Motor neuron (in vitro differentiated cells): ENCODE measurements at regions not wholly inside any gene's neighbourhood (a gene's known extent, or its start where the extent isn't known, plus 50 kb on each side); places are given as distances from the start of the nearest gene placed in this dataset.
"Not testable (repeated sequence)": the region's sequence is repeated elsewhere in the genome, so short reads cannot be mapped to it uniquely, and the experiment has no call there.

Source experiments
- ATAC-seq, 8 experiments: fragments of 200-7000 bp; cut with Tn5 transposase; replicated peaks in 6 of 8; 2 replicates each; pipeline ENCODE4 v1.8.0; 2021; ENCODE audit warnings: mild to moderate bottlenecking in 8 of 8, moderate library complexity in 8 of 8
- H3K27ac ChIP-seq, 2 donors: fragments of 250-450 bp; sonication (Bioruptor Pico); 2 replicates each; pipeline ENCODE4 v1.9.0; 2021; ENCODE audit warnings: antibody characterized with exemption in 2 of 2, mild to moderate bottlenecking in 2 of 2, moderate library complexity in 1 of 2
- H3K4me1 ChIP-seq, 2 donors: fragments of 250-450 bp; sonication (Bioruptor Pico); replicated peaks in 1 of 2; 2 replicates each; pipeline ENCODE4 v1.6.1; 2021; ENCODE audit warnings: antibody characterized with exemption in 2 of 2, mild to moderate bottlenecking in 2 of 2, moderate library complexity in 1 of 2
- H3K4me3 ChIP-seq, 5 donors: fragments of 250-450 bp; sonication (Bioruptor Pico); 2 replicates each; pipeline ENCODE4 v1.9.0; 2021; ENCODE audit warnings: antibody characterized with exemption in 5 of 5, mild to moderate bottlenecking in 5 of 5, moderate library complexity in 4 of 5
- WGBS, 10 experiments: fragments of 450-650 bp; shearing (Covaris generic); methylation state at CpG; one replicate each; pipeline ENCODE4 v1.0.0; 2022; 5-methylcytosine and 5-hydroxymethylcytosine counted together
- in situ Hi-C, 9 experiments: fragments of 400-800 bp; cut with MboI; loops; one replicate each; pipeline ENCODE4 v1.15.0; 2021; ENCODE audit warnings: low sequenced_read_pairs in 9 of 9, low pct_unique_long_range_greater_than_20kb in 2 of 9; ENCODE audit not compliant: unreplicated experiment in 9 of 9

DNA sequence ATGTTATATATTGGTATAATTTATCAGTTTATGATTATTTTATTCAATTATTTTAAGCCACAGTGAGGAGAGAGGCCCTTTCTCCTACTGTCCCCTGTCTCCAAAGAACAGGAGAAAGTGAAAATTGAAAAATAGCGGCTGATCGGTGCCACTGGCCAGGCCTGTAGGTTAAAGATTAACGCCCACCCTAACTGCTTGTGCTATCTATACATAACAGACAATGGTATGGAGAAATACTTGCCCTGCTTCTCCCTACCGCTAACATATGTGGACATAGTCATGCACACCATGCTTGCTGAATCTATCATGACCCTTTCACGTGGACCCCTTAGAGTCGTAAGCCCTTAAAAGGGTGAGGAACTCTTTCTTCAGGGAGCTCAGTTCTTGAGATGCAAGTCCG, 67.5 kb downstream of the EIF1AY start:
- no CpG with 5 or more reads among the region's 7 CpGs for WGBS, 10 experiments
- Histone ChIP-seq H3K4me1 (no peaks in the 10 kb centered on the region), H3K27ac (no peak overlapping the region), H3K4me3 (no peak overlapping the region)
- in situ Hi-C loops, result no loop called here
- no peak for ATAC-seq

DNA sequence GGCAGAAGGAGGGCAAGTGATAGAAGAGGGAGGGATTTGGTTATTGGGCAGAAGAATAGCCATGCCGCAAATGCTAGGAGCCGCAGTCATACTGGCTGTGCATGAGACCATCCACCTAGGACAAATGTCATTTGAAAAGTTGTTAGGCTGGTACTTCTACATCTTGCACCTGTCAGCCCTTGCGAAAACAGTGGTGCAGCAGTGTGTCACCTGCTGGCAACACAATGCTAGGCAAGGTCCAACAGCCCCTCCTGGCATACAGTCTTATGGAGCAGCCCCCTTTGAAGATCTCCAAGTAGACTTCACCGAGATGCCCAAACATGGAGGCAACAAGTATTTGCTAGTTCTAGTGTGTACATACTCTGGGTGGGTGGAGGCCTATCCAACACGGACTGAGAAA, 72.7 kb downstream of the EIF1AY start:
- in situ Hi-C loops, result no loop called here
- Histone ChIP-seq H3K4me1 (no peaks in the 10 kb centered on the region), H3K4me3 (no peak overlapping the region), H3K27ac (no peak overlapping the region)
- WGBS, 10 experiments, result 80% methylated on average over 1 of the region's 5 CpGs; no CpG with 5 or more reads in 9 of the 10 experiments
- ATAC-seq, result peak in 1 of 8 experiments; percentile 32

DNA sequence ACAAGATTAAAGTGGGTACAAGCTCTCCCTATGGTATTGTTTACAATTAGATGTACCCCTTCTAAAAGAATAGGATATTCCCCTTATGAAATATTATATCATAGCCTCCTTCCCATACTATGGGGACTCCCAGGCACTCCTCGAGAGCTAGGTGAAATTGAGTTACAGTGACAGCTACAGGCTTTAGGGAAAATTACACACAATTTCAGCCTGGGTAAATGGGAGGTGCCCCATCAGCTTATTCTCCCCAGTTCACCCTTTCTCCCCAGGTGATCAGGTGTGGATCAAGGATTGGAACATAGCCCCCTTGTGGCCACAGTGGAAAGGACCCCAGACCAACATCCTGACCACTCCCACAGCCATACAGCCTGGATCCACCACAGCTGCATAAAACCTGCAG, 73.3 kb downstream of the EIF1AY start:
- H3K4me1 ChIP-seq, ATAC-seq, H3K27ac ChIP-seq, H3K4me3 ChIP-seq, in situ Hi-C loops: not testable (repeated sequence)
- 13% methylated on average over 1 of the region's 1 CpG; no CpG with 5 or more reads in 9 of the 10 experiments for WGBS, 10 experiments

DNA sequence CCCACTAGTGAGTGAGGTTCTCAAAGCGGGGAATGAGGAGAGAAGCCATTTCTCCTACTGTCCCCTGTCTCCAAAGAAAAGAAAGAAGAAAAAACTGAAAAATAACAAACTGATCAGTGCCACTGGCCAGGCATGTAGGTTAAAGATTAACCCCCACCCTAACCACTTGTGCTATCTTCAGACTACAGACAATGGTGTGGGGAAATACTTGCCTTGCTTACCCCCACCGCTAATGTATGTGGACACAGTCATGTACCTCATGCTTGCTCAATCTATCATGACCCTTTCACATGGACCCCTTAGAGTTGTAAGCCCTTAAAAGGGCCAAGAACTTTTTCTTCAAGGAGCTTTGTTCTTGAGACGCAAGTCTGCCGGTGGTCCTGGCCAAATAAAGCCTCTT, 75.9 kb downstream of the EIF1AY start:
- no peak for ATAC-seq
- 68 to 83% methylated on average over 1 to 2 of the region's 4 CpGs; no CpG with 5 or more reads in 8 of the 10 experiments for WGBS, 10 experiments
- in situ Hi-C loops, result no loop called here
- H3K4me1 ChIP-seq, result no peaks in the 10 kb centered on the region
- H3K4me3 ChIP-seq, result no peak overlapping the region
- no peak overlapping the region for H3K27ac ChIP-seq

DNA sequence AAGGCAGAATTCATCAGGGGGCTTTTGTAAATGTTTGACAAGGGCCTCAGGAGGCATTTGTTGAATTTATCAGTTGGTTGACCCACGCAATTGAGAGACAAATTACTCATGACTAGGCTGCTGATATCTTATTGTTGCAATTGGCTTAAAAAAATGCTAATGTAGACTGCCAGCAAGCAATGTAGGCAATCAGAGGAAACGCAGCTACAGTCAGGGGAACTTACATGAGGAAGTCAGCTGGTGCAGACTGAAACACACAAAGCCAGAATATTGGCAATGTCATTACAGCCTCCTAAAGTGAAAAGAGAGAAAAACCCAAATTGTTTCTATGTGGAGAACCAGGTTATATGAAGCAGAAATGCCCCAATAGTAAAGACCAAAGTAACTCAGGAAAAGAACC, 83.9 kb downstream of the EIF1AY start:
- Histone ChIP-seq H3K4me1 (no peaks in the 10 kb centered on the region), H3K4me3 (no peak overlapping the region), H3K27ac (no peak overlapping the region)
- no CpG with 5 or more reads among the region's 2 CpGs for WGBS, 10 experiments
- peak in 1 of 8 experiments; percentile 37 for ATAC-seq
- in situ Hi-C loops, result no loop called here

DNA sequence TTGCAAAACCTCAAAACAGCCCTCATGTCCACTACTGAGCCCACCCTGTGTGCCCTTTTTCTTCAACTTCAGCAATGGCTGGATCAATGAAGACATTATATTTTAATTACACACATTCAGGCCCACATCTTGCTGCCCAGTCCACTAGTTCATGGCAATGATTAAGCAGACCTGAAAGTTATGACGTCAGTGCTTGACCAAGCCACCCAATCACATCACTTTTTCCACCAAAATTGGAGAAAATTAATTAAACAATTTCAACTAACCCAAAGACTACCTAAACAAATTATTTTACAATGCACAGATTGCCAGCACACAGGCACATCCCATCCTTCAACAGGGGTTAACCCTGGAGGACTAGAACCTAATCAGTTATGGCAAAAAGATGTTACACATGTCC, 86.6 kb downstream of the EIF1AY start:
- H3K4me1 ChIP-seq, result no peaks in the 10 kb centered on the region
- WGBS, 10 experiments, result no CpG with 5 or more reads among the region's 1 CpG
- ATAC-seq, result no peak
- no peak overlapping the region for H3K4me3 ChIP-seq
- H3K27ac ChIP-seq, result no peak overlapping the region
- in situ Hi-C loops, result no loop called here

DNA sequence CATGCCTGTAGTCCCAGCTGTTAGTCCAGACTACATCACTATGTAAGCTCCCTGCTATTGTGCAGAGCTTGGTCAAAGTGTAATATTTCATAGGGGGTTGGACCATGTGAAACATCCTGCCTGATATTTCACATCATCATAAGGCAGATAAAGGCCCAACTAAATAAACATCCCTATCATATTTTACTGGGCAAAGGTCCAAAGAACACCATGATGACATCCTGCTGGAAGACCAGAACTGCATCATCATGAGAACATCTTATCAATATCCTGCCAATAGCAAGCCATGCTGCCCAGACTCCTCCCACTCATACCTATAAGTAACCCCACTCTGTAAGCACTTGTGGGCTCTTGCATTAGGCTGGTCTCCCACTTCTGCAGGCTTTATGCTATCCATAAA, 88.6 kb downstream of the EIF1AY start:
- no peak for ATAC-seq
- H3K4me1 ChIP-seq, result no peaks in the 10 kb centered on the region
- H3K27ac ChIP-seq, result no peak overlapping the region
- no peak overlapping the region for H3K4me3 ChIP-seq
- in situ Hi-C loops, result no loop called here

DNA sequence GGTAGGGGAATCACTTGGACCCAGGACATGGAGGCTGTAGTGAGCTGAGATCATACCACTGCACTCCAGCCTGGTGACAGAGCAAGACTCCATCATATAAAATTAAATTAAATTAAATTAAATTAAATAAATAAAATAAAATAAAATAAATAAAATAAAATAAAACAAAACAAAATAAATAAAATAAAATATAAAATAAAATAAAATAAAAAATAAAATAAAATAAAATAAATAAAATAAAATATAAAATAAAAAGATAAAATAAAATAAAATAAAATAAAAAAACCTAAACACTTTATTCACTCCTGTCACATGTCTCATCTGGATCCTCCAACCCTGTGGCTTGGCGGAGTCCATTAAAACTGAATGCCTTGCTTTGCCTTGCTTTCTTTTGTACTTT, 89.8 kb downstream of the EIF1AY start:
- H3K4me1 ChIP-seq, ATAC-seq, H3K27ac ChIP-seq, H3K4me3 ChIP-seq, in situ Hi-C loops: not testable (repeated sequence)
- 67 to 100% (median 75%) methylated on average over 1 of the region's 1 CpG; no CpG with 5 or more reads in 7 of the 10 experiments for whole genome bisulfite sequencing, 10 experiments

DNA sequence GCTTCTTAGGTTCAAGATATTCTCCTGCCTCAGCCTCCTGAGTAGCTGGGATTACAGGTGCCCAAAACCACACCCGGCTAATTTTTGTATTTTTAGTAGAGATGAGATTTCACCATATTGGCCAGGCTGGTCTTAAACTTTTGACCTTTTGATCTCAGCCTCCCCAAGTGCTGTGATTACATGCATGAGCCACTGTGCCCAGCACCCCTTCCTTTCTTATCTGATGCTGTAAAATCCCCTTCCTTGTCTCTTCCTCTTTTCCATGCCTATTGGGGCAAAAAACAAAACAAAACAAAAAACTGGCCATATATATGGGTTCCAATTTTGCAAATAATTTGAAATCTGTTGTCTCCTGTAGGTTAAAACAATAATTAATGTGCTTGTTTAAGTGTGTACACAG, 74.0 kb upstream of the RPS4Y2 start:
- H3K27ac ChIP-seq, result no peak overlapping the region
- H3K4me3 ChIP-seq, result no peak overlapping the region
- WGBS, 10 experiments, result 100% methylated on average over 1 of the region's 1 CpG; no CpG with 5 or more reads in 9 of the 10 experiments
- no peaks in the 10 kb centered on the region for H3K4me1 ChIP-seq
- ATAC-seq, result no peak
- in situ Hi-C loops, result no loop called here

DNA sequence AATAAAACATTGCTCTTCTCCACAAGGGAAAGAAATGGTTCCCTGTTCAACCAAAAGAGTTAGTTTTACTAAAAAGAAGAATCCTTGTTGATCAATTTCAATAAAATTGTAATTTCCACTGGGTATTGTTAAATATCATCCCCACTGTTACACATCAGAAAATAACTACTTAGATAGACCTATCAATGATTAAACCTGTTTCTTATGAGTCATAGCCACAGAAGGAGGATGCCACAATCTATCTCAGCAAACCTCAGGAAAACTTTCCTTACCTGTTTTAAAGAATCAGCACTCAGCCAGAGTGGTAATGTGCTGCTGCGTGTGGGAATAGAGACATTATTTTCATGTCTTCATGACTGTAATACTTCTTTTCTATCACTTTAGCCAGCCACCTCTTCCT, 72.5 kb upstream of the RPS4Y2 start:
- no CpG with 5 or more reads among the region's 1 CpG for WGBS, 10 experiments
- in situ Hi-C loops, result no loop called here
- no peak overlapping the region for H3K4me3 ChIP-seq
- ATAC-seq, result no peak
- H3K27ac ChIP-seq, result no peak overlapping the region
- no peaks in the 10 kb centered on the region for H3K4me1 ChIP-seq

DNA sequence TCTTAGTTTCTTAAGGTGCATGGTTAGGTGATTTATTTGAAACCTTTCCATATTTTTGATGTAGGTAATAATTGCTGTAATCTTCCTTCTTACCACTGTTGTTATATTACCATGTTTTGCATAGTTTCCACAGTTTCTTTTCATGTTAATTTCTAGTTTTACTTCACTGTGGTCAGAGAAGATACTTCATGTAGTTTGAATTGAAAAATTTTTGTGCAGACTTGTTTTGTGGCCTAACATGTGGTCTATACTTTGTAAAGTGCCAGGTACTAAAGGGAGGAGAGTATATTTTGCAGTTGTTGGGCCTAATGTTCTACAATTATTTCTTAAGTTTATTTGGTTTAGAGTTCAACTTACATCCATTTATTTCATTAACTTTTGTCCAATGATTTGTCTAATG, 69.2 kb upstream of the RPS4Y2 start:
- no peak for ATAC-seq

More for the DNA sequence above, 69.2 kb upstream of the RPS4Y2 start:
- in situ Hi-C loops, result no loop called here
- H3K27ac ChIP-seq, result no peak overlapping the region
- no peaks in the 10 kb centered on the region for H3K4me1 ChIP-seq
- no peak overlapping the region for H3K4me3 ChIP-seq
